ENCODE measurements at regions not wholly inside any gene's neighbourhood (a gene's known extent, or its start where the extent isn't known, plus 50 kb on each side); places are given as distances from the start of the nearest gene placed in this dataset.
"Not testable (repeated sequence)": the region's sequence is repeated elsewhere in the genome, so short reads cannot be mapped to it uniquely, and the experiment has no call there.

- H3K9me3 ChIP-seq = no peaks in the 10 kb centered on the region
- no peaks in the 10 kb centered on the region for H3K36me3 ChIP-seq
- in situ Hi-C loops (cut with MboI; ENCODE audit: low sequenced_read_pairs in 4 of 4) = no loop called here
- H3K27me3 ChIP-seq = no peaks in the 10 kb centered on the region
- DNase-seq = no peak
- H3K4me3 ChIP-seq = no peak overlapping the region
- H3K4me1 ChIP-seq = no peaks in the 10 kb centered on the region
- no peak overlapping the region for H3K27ac ChIP-seq
- intact Hi-C loops (cut with DNase I; ENCODE audit: low total_unique reads) = no loop called here
- ATAC-seq = no peak
- TF ChIP-seq CTCF (IDR thresholded peaks at IDR 0.05 in 4 of 5, conservative IDR thresholded peaks at IDR 0.05 in 1 of 5) = no peak
- no peak for TF ChIP-seq POLR2A (IDR thresholded peaks at IDR 0.05)
These were observed 535.4 kb downstream of the RAB38 start for GRCh38 chr11:87639753-87640364.

- H3K4me3 ChIP-seq = no peak overlapping the region
- TF ChIP-seq POLR2A (IDR thresholded peaks at IDR 0.05) (no peak), CTCF (IDR thresholded peaks at IDR 0.05 in 4 of 5, conservative IDR thresholded peaks at IDR 0.05 in 1 of 5) (no peak)
These were observed 540.2 kb downstream of the RAB38 start for GRCh38 chr11:87635001-87635400.

GRCh38 chr11:87634331-87634730, 540.9 kb downstream of the RAB38 start:
- in situ Hi-C loops (cut with MboI; ENCODE audit: low sequenced_read_pairs in 4 of 4) = no loop called here
- H3K9me3 ChIP-seq = no peaks in the 10 kb centered on the region

More at GRCh38 chr11:87635001-87635400, 540.2 kb downstream of the RAB38 start:
- Histone ChIP-seq H3K36me3 (no peaks in the 10 kb centered on the region), H3K9me3 (no peaks in the 10 kb centered on the region), H3K4me1 (no peaks in the 10 kb centered on the region), H3K27ac (no peak overlapping the region), H3K27me3 (no peaks in the 10 kb centered on the region)
- DNase-seq (no peak), ATAC-seq (no peak)
- intact Hi-C loops (cut with DNase I; ENCODE audit: low total_unique reads) (no loop called here), in situ Hi-C loops (cut with MboI; ENCODE audit: low sequenced_read_pairs in 4 of 4) (no loop called here)

DNA sequence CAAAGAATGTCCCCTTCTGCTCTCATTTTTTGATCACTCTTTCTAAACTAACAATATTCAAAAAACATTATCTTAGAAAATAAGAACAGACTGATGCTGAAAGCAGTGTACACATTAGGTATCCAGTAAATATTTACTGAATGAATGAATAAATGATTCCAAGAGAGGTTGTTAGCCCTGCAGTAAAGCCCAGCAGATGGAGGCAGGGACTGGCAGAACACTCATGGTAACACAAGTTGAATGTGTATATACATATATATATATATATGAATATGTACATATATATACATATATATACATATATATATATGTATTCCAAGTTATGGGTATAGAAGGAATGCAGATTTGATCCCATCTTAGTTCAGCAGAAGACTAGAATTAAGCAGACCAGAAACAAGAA, 546.3 kb downstream of the RAB38 start:
- TF ChIP-seq POLR2A (IDR thresholded peaks at IDR 0.05) = no peak
- TF ChIP-seq CTCF (IDR thresholded peaks at IDR 0.05 in 4 of 5, conservative IDR thresholded peaks at IDR 0.05 in 1 of 5) = no peak
- intact Hi-C loops (cut with DNase I; ENCODE audit: low total_unique reads) = no loop called here
- ATAC-seq (no peak), DNase-seq (no peak)
- in situ Hi-C loops (cut with MboI; ENCODE audit: low sequenced_read_pairs in 4 of 4) = no loop called here
- Histone ChIP-seq H3K4me3 (no peak overlapping the region), H3K4me1 (no peaks in the 10 kb centered on the region), H3K36me3 (no peaks in the 10 kb centered on the region), H3K27ac (no peak overlapping the region), H3K27me3 (no peaks in the 10 kb centered on the region), H3K9me3 (no peaks in the 10 kb centered on the region)

More at GRCh38 chr11:87634331-87634730, 540.9 kb downstream of the RAB38 start:
- Histone ChIP-seq H3K4me3 (no peak overlapping the region), H3K36me3 (no peaks in the 10 kb centered on the region), H3K4me1 (no peaks in the 10 kb centered on the region), H3K27ac (no peak overlapping the region), H3K27me3 (no peaks in the 10 kb centered on the region)
- no peak for TF ChIP-seq CTCF (IDR thresholded peaks at IDR 0.05 in 4 of 5, conservative IDR thresholded peaks at IDR 0.05 in 1 of 5)
- TF ChIP-seq POLR2A (IDR thresholded peaks at IDR 0.05) = no peak
- DNase-seq = no peak
- no peak for ATAC-seq
- intact Hi-C loops (cut with DNase I; ENCODE audit: low total_unique reads) = no loop called here

GRCh38 chr11:87628026-87628580, 547.1 kb downstream of the RAB38 start:
- TF ChIP-seq POLR2A (IDR thresholded peaks at IDR 0.05) (no peak), CTCF (IDR thresholded peaks at IDR 0.05 in 4 of 5, conservative IDR thresholded peaks at IDR 0.05 in 1 of 5) (no peak)
- Histone ChIP-seq H3K9me3 (no peaks in the 10 kb centered on the region), H3K4me3 (no peak overlapping the region), H3K4me1 (no peaks in the 10 kb centered on the region), H3K36me3 (no peaks in the 10 kb centered on the region), H3K27me3 (no peaks in the 10 kb centered on the region), H3K27ac (no peak overlapping the region)
- intact Hi-C loops (cut with DNase I; ENCODE audit: low total_unique reads) (no loop called here), in situ Hi-C loops (cut with MboI; ENCODE audit: low sequenced_read_pairs in 4 of 4) (no loop called here)
- DNase-seq = no peak
- ATAC-seq = no peak

- H3K9me3 ChIP-seq; H3K4me1 ChIP-seq; H3K27me3 ChIP-seq; DNase-seq; H3K27ac ChIP-seq; in situ Hi-C loops (cut with MboI; ENCODE audit: low sequenced_read_pairs in 4 of 4); ATAC-seq; H3K4me3 ChIP-seq; H3K36me3 ChIP-seq; intact Hi-C loops (cut with DNase I; ENCODE audit: low total_unique reads): not testable (repeated sequence)
These were observed 551.5 kb downstream of the RAB38 start for GRCh38 chr11:87623531-87624365.
